HEK293 (cell line): ENCODE measurements at regions not wholly inside any gene's neighbourhood (a gene's known extent, or its start where the extent isn't known, plus 50 kb on each side); places are given as distances from the start of the nearest gene placed in this dataset.

Experiments used
- ELK4 ChIP-seq: IDR thresholded peaks from 2 replicates; pipeline ENCODE4 v1.6.1; 2011; ENCODE audit warnings: mild to moderate bottlenecking, low read depth, low read length, borderline replicate concordance
- HIC1 ChIP-seq: fragments of 450-650 bp; formaldehyde crosslinking; IDR thresholded peaks from 2 replicates; pipeline ENCODE4 v1.5.1; 2016; ENCODE audit warnings: missing biosample characterization, missing genetic modification characterization
- MZF1 ChIP-seq: fragments of 450-650 bp; formaldehyde crosslinking; IDR thresholded peaks from 2 replicates; pipeline ENCODE4 v1.5.1; 2017; ENCODE audit warnings: missing biosample characterization, missing genetic modification characterization, borderline replicate concordance
- REPIN1 ChIP-seq: fragments of 450-650 bp; formaldehyde crosslinking; IDR thresholded peaks from 2 replicates; pipeline ENCODE4 v1.5.1; 2017; ENCODE audit warnings: missing biosample characterization, missing genetic modification characterization, low read depth
- ZBTB10 ChIP-seq: fragments of 450-650 bp; formaldehyde crosslinking; IDR thresholded peaks from 2 replicates; pipeline ENCODE4 v1.5.1; 2016; ENCODE audit warnings: missing biosample characterization, missing genetic modification characterization
- ZBTB26 ChIP-seq: fragments of 450-650 bp; formaldehyde crosslinking; optimal IDR thresholded peaks from 2 replicates; pipeline ENCODE3; 2016; ENCODE audit warnings: missing biosample characterization, mild to moderate bottlenecking, missing genetic modification characterization
- ZBTB49 ChIP-seq: fragments of 450-650 bp; formaldehyde crosslinking; IDR thresholded peaks from 2 replicates; pipeline ENCODE4 v1.5.1; 2016; ENCODE audit warnings: missing biosample characterization, missing genetic modification characterization, low read depth
- ZFP69B ChIP-seq: fragments of 450-650 bp; formaldehyde crosslinking; IDR thresholded peaks from 2 replicates; pipeline ENCODE4 v1.5.1; 2016; ENCODE audit warnings: missing biosample characterization, missing genetic modification characterization
- ZNF24 ChIP-seq: fragments of 450-650 bp; formaldehyde crosslinking; IDR thresholded peaks from 2 replicates; pipeline ENCODE4 v1.5.1; 2016; ENCODE audit warnings: missing biosample characterization, missing genetic modification characterization
- ZNF248 ChIP-seq: fragments of 450-650 bp; formaldehyde crosslinking; IDR thresholded peaks from 2 replicates; pipeline ENCODE4 v1.5.1; 2017; ENCODE audit warnings: missing biosample characterization, missing genetic modification characterization
- ZNF362 ChIP-seq: fragments of 450-650 bp; formaldehyde crosslinking; IDR thresholded peaks from 2 replicates; pipeline ENCODE4 v1.5.1; 2016; ENCODE audit warnings: missing biosample characterization, missing genetic modification characterization
- ZNF449 ChIP-seq: fragments of 450-650 bp; formaldehyde crosslinking; IDR thresholded peaks from 2 replicates; pipeline ENCODE4 v1.5.1; 2017; ENCODE audit warnings: missing biosample characterization, mild to moderate bottlenecking, missing genetic modification characterization, moderate library complexity
- ZNF580 ChIP-seq: fragments of 450-650 bp; formaldehyde crosslinking; IDR thresholded peaks from 2 replicates; pipeline ENCODE4 v1.5.1; 2016; ENCODE audit warnings: missing biosample characterization, missing genetic modification characterization
- ZNF776 ChIP-seq: fragments of 450-650 bp; formaldehyde crosslinking; IDR thresholded peaks from 2 replicates; pipeline ENCODE4 v1.5.0; 2017; ENCODE audit warnings: missing biosample characterization, missing genetic modification characterization, borderline replicate concordance
- ZNF777 ChIP-seq: fragments of 450-650 bp; formaldehyde crosslinking; IDR thresholded peaks from 2 replicates; pipeline ENCODE4 v1.5.1; 2017; ENCODE audit warnings: missing biosample characterization, missing genetic modification characterization, borderline replicate concordance

- TF ChIP-seq HIC1 (tag by site-specific recombination) (no peak), ZNF777 (tag by site-specific recombination) (no peak), ZNF449 (tag by site-specific recombination) (no peak), ZBTB49 (tag by site-specific recombination) (no peak), ZNF248 (tag by site-specific recombination) (no peak), ELK4 (no peak), ZBTB10 (no peak), MZF1 (tag by site-specific recombination) (no peak), ZNF362 (tag by site-specific recombination) (no peak), REPIN1 (tag by site-specific recombination) (no peak), ZFP69B (no peak), ZNF580 (no peak), ZBTB26 (no peak), ZNF776 (tag by site-specific recombination) (no peak), ZNF24 (no peak)
These were observed 109.7 kb downstream of the KIF2B start (continued) for GRCh38 chr17:53932386-53932785.
